GM13977 (cell line): ENCODE measurements at regions not wholly inside any gene's neighbourhood (a gene's known extent, or its start where the extent isn't known, plus 50 kb on each side); places are given as distances from the start of the nearest gene placed in this dataset.

Experiments used
- DNase-seq: peaks from one replicate; pipeline ENCODE4 v3.0.0; 2012; ENCODE audit warnings: low spot score
- CTCF ChIP-seq: IDR thresholded peaks from 2 replicates; pipeline ENCODE4 v1.5.1; 2012; ENCODE audit warnings: mild to moderate bottlenecking, control low read depth; ENCODE audit not compliant: insufficient read depth; ENCODE audit errors: extremely low read depth, missing control alignments
- in situ Hi-C: fragments of 300-500 bp; cut with MboI; formaldehyde crosslinking; loops from one replicate; pipeline ENCODE4 v1.12.0; 2022; ENCODE audit warnings: low sequenced_read_pairs, low pct_unique_long_range_greater_than_20kb, mixed read lengths, inconsistent platforms; ENCODE audit not compliant: unreplicated experiment

GRCh38 chr4:123921339-123921738, 524.7 kb downstream of the SPRY1 start:
- no peak for TF ChIP-seq CTCF
- no peak for DNase-seq
- in situ Hi-C loops = no loop called here

DNA sequence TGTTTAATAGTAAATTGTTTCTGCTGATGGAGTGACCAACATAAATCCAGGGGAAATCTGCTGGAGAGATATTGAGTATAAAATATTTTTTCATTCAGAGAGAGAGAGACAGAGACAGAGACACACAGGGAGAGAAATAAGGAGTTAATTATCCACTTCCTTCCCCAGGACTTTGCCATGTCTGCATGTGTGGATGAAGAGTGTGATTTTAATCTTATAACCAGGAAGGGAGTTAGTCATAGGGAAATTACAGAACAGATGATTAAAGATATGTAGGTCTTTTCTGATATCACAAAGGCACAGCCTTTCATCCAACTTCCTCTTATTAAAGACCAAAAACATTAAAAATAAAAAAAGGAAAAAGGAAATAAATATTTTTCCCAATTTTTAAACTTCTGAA, 526.3 kb downstream of the SPRY1 start:
- in situ Hi-C loops = no loop called here
- no peak for DNase-seq
- no peak for TF ChIP-seq CTCF

DNA sequence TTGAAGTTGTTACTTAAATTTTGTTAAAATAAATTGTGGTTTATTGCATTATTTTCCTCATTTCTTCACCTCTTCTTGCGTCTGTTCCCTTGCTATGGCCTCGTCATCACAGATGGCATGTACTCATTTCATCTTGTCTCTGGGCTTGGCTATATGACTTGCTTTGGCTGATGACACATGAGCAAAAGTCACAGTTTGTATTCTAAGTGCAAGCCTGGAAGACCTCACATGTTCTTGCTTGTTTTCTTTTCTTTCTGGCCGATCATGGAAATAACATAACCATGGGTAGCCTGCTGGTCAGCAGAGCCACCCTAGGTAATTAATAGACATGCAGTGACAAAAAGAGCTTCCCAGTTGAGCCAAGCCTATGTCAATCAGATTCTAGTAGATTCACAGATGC, 527.9 kb downstream of the SPRY1 start:
- no peak for TF ChIP-seq CTCF
- in situ Hi-C loops = no loop called here
- no peak for DNase-seq

- TF ChIP-seq CTCF = no peak
- DNase-seq = no peak
- in situ Hi-C loops = no loop called here
Measured at GRCh38 chr4:123929565-123929964, 533.0 kb downstream of the SPRY1 start.

- in situ Hi-C loops = no loop called here
- no peak for TF ChIP-seq CTCF
- no peak for DNase-seq
Measured at GRCh38 chr4:123930996-123931395, 534.4 kb downstream of the SPRY1 start.

DNA sequence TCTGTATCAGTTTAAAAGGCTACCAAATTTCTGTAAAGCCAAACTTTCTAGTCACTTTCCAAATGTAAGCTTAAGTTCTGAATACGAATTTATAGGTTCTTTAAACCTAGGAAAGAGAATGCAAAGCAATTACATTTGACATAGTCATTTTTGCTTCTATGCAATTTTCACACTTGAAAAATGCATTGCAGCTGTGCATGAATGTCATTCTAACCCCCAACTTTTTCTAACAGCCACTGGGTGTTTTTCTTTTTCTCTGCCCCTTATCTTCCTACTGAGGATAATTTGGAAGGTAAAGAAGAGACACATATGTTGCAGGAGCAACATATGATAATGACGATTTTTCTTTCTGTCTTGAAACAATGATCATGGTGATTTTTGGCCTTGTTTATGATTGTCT, 537.5 kb downstream of the SPRY1 start:
- DNase-seq = no peak
- in situ Hi-C loops = no loop called here
- no peak for TF ChIP-seq CTCF

- in situ Hi-C loops = no loop called here
- TF ChIP-seq CTCF = no peak
- DNase-seq = no peak
Measured at GRCh38 chr4:123936621-123937043, 540.0 kb downstream of the SPRY1 start.
